HG03175 (cell line): ENCODE measurements at regions not wholly inside any gene's neighbourhood (a gene's known extent, or its start where the extent isn't known, plus 50 kb on each side); places are given as distances from the start of the nearest gene placed in this dataset.

Experiments used
- ATAC-seq: cut with Tn5 transposase; IDR thresholded peaks from one replicate; pipeline ENCODE4 v1.9.1; 2021; ENCODE audit warnings: mild to moderate bottlenecking, moderate library complexity; ENCODE audit not compliant: unreplicated experiment

- ATAC-seq, result no peak
Measured at GRCh38 chr15:95511671-95512070, 818.8 kb upstream of the NR2F2 start.

GRCh38 chr15:95512906-95513305 is 817.6 kb upstream of the NR2F2 start:
- ATAC-seq, result no peak

GRCh38 chr15:95519887-95520286 is 810.6 kb upstream of the NR2F2 start:
- no peak for ATAC-seq

GRCh38 chr15:95520511-95520910 is 810.0 kb upstream of the NR2F2 start:
- ATAC-seq, result no peak

GRCh38 chr15:95520922-95521321 is 809.6 kb upstream of the NR2F2 start:
- no peak for ATAC-seq

GRCh38 chr15:95522533-95522932 is 808.0 kb upstream of the NR2F2 start:
- ATAC-seq, result no peak

- ATAC-seq, result no peak
Measured at GRCh38 chr15:95528920-95529319, 801.6 kb upstream of the NR2F2 start.

- ATAC-seq, result no peak
Measured at GRCh38 chr15:95536638-95537037, 793.9 kb upstream of the NR2F2 start.

GRCh38 chr15:95538693-95539092 is 791.8 kb upstream of the NR2F2 start:
- no peak for ATAC-seq

GRCh38 chr15:95541301-95541700 is 789.2 kb upstream of the NR2F2 start:
- no peak for ATAC-seq

- no peak for ATAC-seq
Measured at GRCh38 chr15:95549168-95549738, 781.2 kb upstream of the NR2F2 start.

- ATAC-seq, result no peak
Measured at GRCh38 chr15:95550702-95551101, 779.8 kb upstream of the NR2F2 start.

- no peak for ATAC-seq
Measured at GRCh38 chr15:95556225-95556624, 774.3 kb upstream of the NR2F2 start.

- no peak for ATAC-seq
Measured at GRCh38 chr15:95556866-95557225, 773.7 kb upstream of the NR2F2 start.

- ATAC-seq, result no peak
Measured at GRCh38 chr15:95557226-95558046, 773.1 kb upstream of the NR2F2 start.

- ATAC-seq, result no peak
Measured at GRCh38 chr15:95558131-95558530, 772.4 kb upstream of the NR2F2 start.

GRCh38 chr15:95558916-95559315 is 771.6 kb upstream of the NR2F2 start:
- no peak for ATAC-seq

- ATAC-seq, result no peak
Measured at GRCh38 chr15:95559875-95560394, 770.6 kb upstream of the NR2F2 start.

- ATAC-seq, result no peak
Measured at GRCh38 chr15:95561463-95561862, 769.0 kb upstream of the NR2F2 start.

- no peak for ATAC-seq
Measured at GRCh38 chr15:95563634-95564033, 766.9 kb upstream of the NR2F2 start.

- no peak for ATAC-seq
Measured at GRCh38 chr15:95565016-95565600, 765.4 kb upstream of the NR2F2 start.

GRCh38 chr15:95565690-95566089 is 764.8 kb upstream of the NR2F2 start:
- ATAC-seq, result no peak
